Thoracic aorta (tissue), 2 donors: ENCODE measurements at regions not wholly inside any gene's neighbourhood (a gene's known extent, or its start where the extent isn't known, plus 50 kb on each side); places are given as distances from the start of the nearest gene placed in this dataset.
"Not testable (repeated sequence)": the region's sequence is repeated elsewhere in the genome, so short reads cannot be mapped to it uniquely, and the experiment has no call there.

ENCODE experiments used
- ATAC-seq: fragments of 150-250 bp; one replicate; pipeline ENCODE4 v1.8.0; 2017; ENCODE audit warnings: low read depth; ENCODE audit not compliant: insufficient number of reproducible peaks, low FRiP score
- DNase-seq: peaks from one replicate; pipeline ENCODE4 v3.0.0-alpha.2; 2020; ENCODE audit warnings: low spot score
- H3K27ac ChIP-seq, 2 donors: fragments of 200-600 bp; sonication (generic); 1 replicate in 1 of 2; 2 replicates in 1 of 2; pipeline ENCODE4 v1.5.1; 2016; ENCODE audit warnings: mild to moderate bottlenecking in 2 of 2, moderate library complexity in 2 of 2
- H3K27me3 ChIP-seq: fragments of 200-600 bp; sonication (generic); replicated peaks from 2 replicates; pipeline ENCODE4 v1.6.0; 2016; ENCODE audit warnings: mild to moderate bottlenecking; ENCODE audit not compliant: insufficient read depth
- H3K36me3 ChIP-seq: fragments of 200-600 bp; sonication (generic); one replicate; pipeline ENCODE4 v1.5.1; 2016
- H3K4me1 ChIP-seq, 2 donors: fragments of 200-600 bp; sonication (generic); 1 replicate in 1 of 2; 2 replicates in 1 of 2; pipeline versions ENCODE4 v1.5.1 to v1.6.0; 2016; ENCODE audit warnings: low read depth in 2 of 2, mild to moderate bottlenecking in 1 of 2; ENCODE audit not compliant: control insufficient read depth in 1 of 2
- H3K4me3 ChIP-seq: fragments of 200-600 bp; sonication (generic); 2 replicates; pipeline ENCODE4 v1.5.1; 2016; ENCODE audit warnings: mild to moderate bottlenecking
- H3K9me3 ChIP-seq: fragments of 200-600 bp; sonication (generic); 2 replicates; pipeline ENCODE4 v1.5.1; 2016
- CTCF ChIP-seq: fragments of 200-600 bp; sonication (generic); IDR thresholded peaks from one replicate; pipeline ENCODE4 v1.5.1; 2019; ENCODE audit warnings: antibody characterized with exemption

- no peaks in the 10 kb centered on the region for H3K27me3 ChIP-seq
- H3K36me3 ChIP-seq, result no peaks in the 10 kb centered on the region
- H3K27ac ChIP-seq, result no peak overlapping the region
- no peak for TF ChIP-seq CTCF
- H3K9me3 ChIP-seq, result no peaks in the 10 kb centered on the region
- DNase-seq (no peak), ATAC-seq (no peak)
- H3K4me1 ChIP-seq, result no peaks in the 10 kb centered on the region
- no peak overlapping the region for H3K4me3 ChIP-seq
Measured at GRCh38 chr6:167227984-167228383, 63.1 kb upstream of the UNC93A start.

- TF ChIP-seq CTCF, result no peak
- DNase-seq (no peak), ATAC-seq (no peak)
- H3K4me3 ChIP-seq, result no peak overlapping the region
- no peaks in the 10 kb centered on the region for H3K27me3 ChIP-seq
- no peaks in the 10 kb centered on the region for H3K9me3 ChIP-seq
- no peaks in the 10 kb centered on the region for H3K4me1 ChIP-seq
- no peak overlapping the region for H3K27ac ChIP-seq
- no peaks in the 10 kb centered on the region for H3K36me3 ChIP-seq
Measured at GRCh38 chr6:167229586-167229985, 61.5 kb upstream of the UNC93A start.

DNA sequence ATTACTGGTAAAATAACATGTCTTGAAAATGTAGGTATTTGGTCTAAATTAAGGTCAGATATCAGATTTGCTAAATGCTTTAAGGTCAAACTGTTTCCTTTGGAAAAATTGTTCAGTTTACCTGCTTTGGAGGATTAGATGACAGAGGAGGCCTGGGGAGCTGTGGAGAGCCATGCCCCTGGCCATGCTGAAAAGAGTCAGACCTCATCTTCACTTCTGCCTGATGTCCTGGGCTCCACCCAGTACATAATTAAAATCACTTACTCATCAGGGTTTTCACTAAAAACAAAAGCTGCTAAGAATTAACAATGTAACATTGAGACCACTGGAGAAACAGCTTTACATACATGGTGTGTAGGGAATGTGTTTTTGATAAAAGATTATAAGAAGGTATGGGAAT is 60.8 kb upstream of the UNC93A start:
- Histone ChIP-seq H3K4me1 (no peaks in the 10 kb centered on the region), H3K36me3 (no peaks in the 10 kb centered on the region), H3K27ac (no peak overlapping the region), H3K9me3 (no peaks in the 10 kb centered on the region), H3K27me3 (no peaks in the 10 kb centered on the region), H3K4me3 (no peak overlapping the region)
- DNase-seq, result no peak
- ATAC-seq, result no peak
- TF ChIP-seq CTCF, result no peak

GRCh38 chr6:167232356-167232755 is 58.8 kb upstream of the UNC93A start:
- DNase-seq, result no peak
- H3K36me3 ChIP-seq, result no peaks in the 10 kb centered on the region
- no peak for TF ChIP-seq CTCF
- no peak overlapping the region for H3K4me3 ChIP-seq
- H3K27me3 ChIP-seq, result no peaks in the 10 kb centered on the region
- H3K9me3 ChIP-seq, result no peaks in the 10 kb centered on the region
- H3K27ac ChIP-seq, result no peak overlapping the region
- ATAC-seq, result no peak
- H3K4me1 ChIP-seq, result no peaks in the 10 kb centered on the region

- TF ChIP-seq CTCF, result no peak
- no peaks in the 10 kb centered on the region for H3K4me1 ChIP-seq
- DNase-seq (no peak), ATAC-seq (no peak)
- H3K9me3 ChIP-seq, result no peaks in the 10 kb centered on the region
- H3K4me3 ChIP-seq, result no peak overlapping the region
- no peaks in the 10 kb centered on the region for H3K36me3 ChIP-seq
- no peak overlapping the region for H3K27ac ChIP-seq
- no peaks in the 10 kb centered on the region for H3K27me3 ChIP-seq
Measured at GRCh38 chr6:167233490-167233889, 57.6 kb upstream of the UNC93A start.

DNA sequence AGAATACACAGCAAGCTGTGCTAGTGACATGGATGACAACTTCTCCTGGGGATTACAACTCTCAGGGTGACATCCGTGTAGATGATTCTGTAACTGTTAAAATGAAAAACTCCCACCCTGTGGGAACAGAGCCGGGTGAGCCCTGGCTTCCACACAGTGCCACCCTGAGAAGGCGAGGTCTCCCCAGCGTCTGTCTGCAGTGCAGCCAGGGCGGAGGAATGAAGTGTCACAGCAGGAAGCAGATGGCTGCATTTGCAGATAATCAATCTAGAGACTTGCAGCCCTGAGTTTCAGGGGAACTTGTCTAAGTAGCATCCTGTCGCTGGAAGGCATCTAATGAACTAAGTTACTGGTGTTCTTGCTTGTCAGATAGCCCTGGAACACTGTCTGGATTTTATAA is 56.5 kb upstream of the UNC93A start:
- ATAC-seq, H3K4me1 ChIP-seq, H3K27ac ChIP-seq, H3K36me3 ChIP-seq, DNase-seq, H3K9me3 ChIP-seq, H3K4me3 ChIP-seq, H3K27me3 ChIP-seq: not testable (repeated sequence)
